IPS DF 6.9 (cell line): ENCODE measurements at regions not wholly inside any gene's neighbourhood (a gene's known extent, or its start where the extent isn't known, plus 50 kb on each side); places are given as distances from the start of the nearest gene placed in this dataset.

Experiments used
- DNase-seq: peaks from one replicate; pipeline ENCODE4 v3.0.0-alpha.2; 2013; ENCODE audit warnings: low read depth, low spot score
- H3K27ac ChIP-seq: one replicate; pipeline ENCODE4 v1.5.1; 2013; ENCODE audit warnings: low read length, control low read depth
- H3K27me3 ChIP-seq: 2 replicates; pipeline ENCODE4 v1.6.1; 2013; ENCODE audit warnings: mild to moderate bottlenecking, low read length; ENCODE audit not compliant: control insufficient read depth, insufficient read depth
- H3K36me3 ChIP-seq: 2 replicates; pipeline ENCODE4 v1.6.1; 2013; ENCODE audit warnings: low read length; ENCODE audit not compliant: control insufficient read depth, insufficient read depth
- H3K4me1 ChIP-seq: 2 replicates; pipeline ENCODE4 v1.6.1; 2013; ENCODE audit warnings: low read length; ENCODE audit not compliant: control insufficient read depth, insufficient read depth
- H3K4me3 ChIP-seq: 2 replicates; pipeline ENCODE4 v1.5.1; 2013; ENCODE audit warnings: mild to moderate bottlenecking, low read length
- H3K9me3 ChIP-seq: 2 replicates; pipeline ENCODE4 v1.6.1; 2013; ENCODE audit warnings: low read length, inconsistent platforms; ENCODE audit not compliant: control insufficient read depth, insufficient read depth
- WGBS: extraction: QIAGEN DNeasy Blood & Tissue Kit; methylation state at CpG from one replicate; pipeline ENCODE4 v1.1.7; 2013; ENCODE audit warnings: mixed read lengths, missing lambda C conversion rate; ENCODE audit not compliant: insufficient read length, insufficient coverage; 5-methylcytosine and 5-hydroxymethylcytosine counted together

- H3K27ac ChIP-seq: no peak overlapping the region
- no peaks in the 10 kb centered on the region for H3K36me3 ChIP-seq
- no peaks in the 10 kb centered on the region for H3K27me3 ChIP-seq
- no peak overlapping the region for H3K4me3 ChIP-seq
- H3K4me1 ChIP-seq: no peaks in the 10 kb centered on the region
- H3K9me3 ChIP-seq: no peaks in the 10 kb centered on the region
- WGBS: no CpG with 5 or more reads among the region's 2 CpGs
- DNase-seq: no peak
Observed at GRCh38 chr9:119831309-119831708, 462.1 kb upstream of the BRINP1 start.

GRCh38 chr9:119829748-119830147, 460.5 kb upstream of the BRINP1 start:
- Histone ChIP-seq H3K9me3 (no peaks in the 10 kb centered on the region), H3K4me1 (no peaks in the 10 kb centered on the region), H3K27ac (no peak overlapping the region), H3K4me3 (no peak overlapping the region), H3K36me3 (no peaks in the 10 kb centered on the region), H3K27me3 (no peaks in the 10 kb centered on the region)
- no peak for DNase-seq
- WGBS: no CpG with 5 or more reads among the region's 3 CpGs

- Histone ChIP-seq H3K36me3 (no peaks in the 10 kb centered on the region), H3K27ac (no peak overlapping the region), H3K27me3 (no peaks in the 10 kb centered on the region), H3K4me3 (no peak overlapping the region), H3K4me1 (no peaks in the 10 kb centered on the region), H3K9me3 (no peaks in the 10 kb centered on the region)
- no CpG with 5 or more reads among the region's 2 CpGs for WGBS
- no peak for DNase-seq
Observed at GRCh38 chr9:119829186-119829585, 460.0 kb upstream of the BRINP1 start.

- H3K36me3 ChIP-seq: no peaks in the 10 kb centered on the region
- no peak overlapping the region for H3K27ac ChIP-seq
- WGBS: no CpG with 5 or more reads among the region's 4 CpGs
- no peak overlapping the region for H3K4me3 ChIP-seq
- H3K9me3 ChIP-seq: no peaks in the 10 kb centered on the region
- no peaks in the 10 kb centered on the region for H3K27me3 ChIP-seq
- DNase-seq: no peak
- H3K4me1 ChIP-seq: no peaks in the 10 kb centered on the region
Observed at GRCh38 chr9:119827526-119827925, 458.3 kb upstream of the BRINP1 start.

GRCh38 chr9:119827126-119827525, 457.9 kb upstream of the BRINP1 start:
- DNase-seq: no peak
- no peaks in the 10 kb centered on the region for H3K36me3 ChIP-seq
- H3K9me3 ChIP-seq: no peaks in the 10 kb centered on the region
- no peaks in the 10 kb centered on the region for H3K4me1 ChIP-seq
- H3K4me3 ChIP-seq: no peak overlapping the region
- no peak overlapping the region for H3K27ac ChIP-seq
- no peaks in the 10 kb centered on the region for H3K27me3 ChIP-seq
- no CpG with 5 or more reads among the region's 4 CpGs for WGBS

- WGBS: no CpG with 5 or more reads among the region's 5 CpGs
- H3K4me1 ChIP-seq: no peaks in the 10 kb centered on the region
- DNase-seq: no peak
- H3K9me3 ChIP-seq: no peaks in the 10 kb centered on the region
- no peak overlapping the region for H3K27ac ChIP-seq
- H3K36me3 ChIP-seq: no peaks in the 10 kb centered on the region
- no peak overlapping the region for H3K4me3 ChIP-seq
- H3K27me3 ChIP-seq: no peaks in the 10 kb centered on the region; the same call in 1 of the 2 replicates
Observed at GRCh38 chr9:119818726-119819435, 449.6 kb upstream of the BRINP1 start.

- WGBS: no CpG with 5 or more reads among the region's 9 CpGs
Observed at GRCh38 chr9:119810645-119811429, 441.6 kb upstream of the BRINP1 start.

GRCh38 chr9:119803679-119804078, 434.4 kb upstream of the BRINP1 start:
- no peaks in the 10 kb centered on the region for H3K9me3 ChIP-seq
- no peak for DNase-seq
- WGBS: no CpG with 5 or more reads among the region's 1 CpG
- no peaks in the 10 kb centered on the region for H3K4me1 ChIP-seq
- no peaks in the 10 kb centered on the region for H3K27me3 ChIP-seq
- H3K36me3 ChIP-seq: no peaks in the 10 kb centered on the region
- no peak overlapping the region for H3K4me3 ChIP-seq
- no peak overlapping the region for H3K27ac ChIP-seq

More at GRCh38 chr9:119810645-119811429, 441.6 kb upstream of the BRINP1 start:
- H3K27me3 ChIP-seq: no peaks in the 10 kb centered on the region
- DNase-seq: no peak
- H3K27ac ChIP-seq: no peak overlapping the region
- H3K4me3 ChIP-seq: no peak overlapping the region
- H3K36me3 ChIP-seq: no peaks in the 10 kb centered on the region
- H3K9me3 ChIP-seq: no peaks in the 10 kb centered on the region
- no peaks in the 10 kb centered on the region for H3K4me1 ChIP-seq

GRCh38 chr9:119802621-119803020, 433.4 kb upstream of the BRINP1 start:
- no CpG with 5 or more reads among the region's 6 CpGs for WGBS
- Histone ChIP-seq H3K4me3 (no peak overlapping the region), H3K4me1 (no peaks in the 10 kb centered on the region), H3K27me3 (no peaks in the 10 kb centered on the region), H3K9me3 (no peaks in the 10 kb centered on the region), H3K36me3 (no peaks in the 10 kb centered on the region), H3K27ac (no peak overlapping the region)
- DNase-seq: no peak

GRCh38 chr9:119802133-119802532, 432.9 kb upstream of the BRINP1 start:
- WGBS: no CpG with 5 or more reads among the region's 3 CpGs
- H3K36me3 ChIP-seq: no peaks in the 10 kb centered on the region
- no peak overlapping the region for H3K27ac ChIP-seq
- no peak overlapping the region for H3K4me3 ChIP-seq
- no peak for DNase-seq
- H3K27me3 ChIP-seq: no peaks in the 10 kb centered on the region
- H3K9me3 ChIP-seq: no peaks in the 10 kb centered on the region
- no peaks in the 10 kb centered on the region for H3K4me1 ChIP-seq
